ENCODE measurements at regions not wholly inside any gene's neighbourhood (a gene's known extent, or its start where the extent isn't known, plus 50 kb on each side); places are given as distances from the start of the nearest gene placed in this dataset.

DNA sequence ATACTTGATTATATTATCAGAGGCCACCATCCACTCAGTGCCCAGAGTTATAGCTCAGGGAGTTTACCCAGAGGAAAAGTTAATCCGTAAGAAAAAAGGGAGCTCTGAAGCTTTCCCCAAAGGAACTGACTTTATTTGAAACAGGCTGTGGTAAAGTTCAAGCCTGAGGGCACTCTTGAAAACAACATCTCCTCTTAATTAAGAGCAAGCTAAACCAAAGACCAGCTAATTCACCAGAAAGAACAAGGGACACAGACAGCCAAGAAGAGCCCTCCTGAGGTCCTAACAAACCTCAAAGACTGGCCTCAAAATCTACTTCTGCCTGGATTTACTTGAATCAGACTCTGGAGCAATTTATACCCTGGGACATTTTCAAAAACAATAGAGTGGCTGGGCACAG lies 159.6 kb upstream of the CHST15 start (continued):
- no peak for TF ChIP-seq CHD2 (IDR thresholded peaks at IDR 0.05; ENCODE audit: borderline replicate concordance, low read depth, low read length)
- TF ChIP-seq GABPA (IDR thresholded peaks at IDR 0.05; ENCODE audit: low read depth), result no peak
- TF ChIP-seq TCF7 (IDR thresholded peaks at IDR 0.05; ENCODE audit: borderline replicate concordance), result no peak

- POLR2A ChIA-PET, result interaction anchor here (1.5 kb wide), 1 partner anchor 34 kb away, joined by 4 read pairs; no protein-coding TSS in a partner anchor
- intact Hi-C loops (cut with micrococcal nuclease; ENCODE audit: unreplicated experiment) (loop anchor here (5.0 to 10.0 kb wide), 2 partner anchors 35 to 133 kb away; no protein-coding TSS in a partner anchor), in situ Hi-C loops (cut with MboI) (no loop called here)
- Histone ChIP-seq H3K36me3 (ENCODE audit: control insufficient read depth in 2 of 2, insufficient read depth in 2 of 2, low read length in 1 of 2) (no peaks in the 10 kb centered on the region), H3K9me3 (replicated peaks; ENCODE audit: control insufficient read depth, insufficient read depth, low read length) (peaks cover 2% of the 10 kb centered on the region; the same call in 2 of the 3 replicates), H3K4me2 (ENCODE audit: control insufficient read depth, insufficient read depth) (peak overlapping the region; percentile 69; the same call in 1 of the 2 replicates), H3K4me1 (ENCODE audit: control insufficient read depth, insufficient read depth, low read length) (peaks cover 45% of the 10 kb centered on the region), H3K9ac (ENCODE audit: control insufficient read depth, insufficient read depth, low read length) (no peak overlapping the region), H2AFZ (ENCODE audit: control insufficient read depth, low read depth, low read length) (no peak overlapping the region), H4K20me1 (ENCODE audit: control insufficient read depth, insufficient read depth) (no peaks in the 10 kb centered on the region), H3K79me2 (ENCODE audit: control insufficient read depth, insufficient read depth, low read length) (no peaks in the 10 kb centered on the region), H3K27me3 (replicated peaks in 1 of 2; ENCODE audit: control insufficient read depth in 2 of 2, insufficient read depth in 2 of 2, low read length in 1 of 2) (no peaks in the 10 kb centered on the region), H3K27ac (ENCODE audit: control insufficient read depth, insufficient read depth) (0 out of 2 replicates have a peak overlapping the region, but pooled peaks have one; percentile 17), H3K4me3 (0 out of 2 replicates have a peak overlapping the region, but pooled peaks have one; percentile 2)
- no TSS peak for BruUV-seq (replicated peaks)
- CTCF ChIA-PET, result interaction anchor here (0.6 to 2.3 kb wide), 10 partner anchors 13 to 257 kb away, joined by 3 to 8 read pairs (median 4); partner anchors contain the start of gene LHPP
- WGBS (ENCODE audit: insufficient coverage, insufficient replicate concordance, low lambda C conversion rate, missing lambda C conversion rate), result 82% methylated on average over 8 of the region's 8 CpGs
- RAD21 ChIA-PET (ENCODE audit: unreplicated experiment), result interaction anchor here (1.0 to 2.8 kb wide), 6 partner anchors 31 to 258 kb away, joined by 3 to 13 read pairs (median 5); no protein-coding TSS in a partner anchor
- FAIRE-seq, result no peak
- no peak for DNase-seq (ENCODE audit: low read depth, low spot score)
- ATAC-seq, result no peak
- SMC1A ChIA-PET (ENCODE audit: uncharacterized antibody, unreplicated experiment), result interaction anchor here (1.0 to 3.8 kb wide), 10 partner anchors 9 to 256 kb away, joined by 3 to 23 read pairs (median 6); no protein-coding TSS in a partner anchor
- no peak for TF ChIP-seq NR2C2 (IDR thresholded peaks at IDR 0.05; ENCODE audit: borderline replicate concordance, control insufficient read depth, insufficient read length, low read depth)
- TF ChIP-seq CHD1 (IDR thresholded peaks at IDR 0.05; ENCODE audit: low read depth, low read length), result no peak
- no peak for TF ChIP-seq NFIC (IDR thresholded peaks at IDR 0.05; ENCODE audit: low read depth, low read length)
- TF ChIP-seq FOS (IDR thresholded peaks at IDR 0.05; ENCODE audit: borderline replicate concordance, extremely low read depth, insufficient read length), result no peak
- no peak for TF ChIP-seq LARP7 (IDR thresholded peaks at IDR 0.05)
- TF ChIP-seq, protein P1, sequence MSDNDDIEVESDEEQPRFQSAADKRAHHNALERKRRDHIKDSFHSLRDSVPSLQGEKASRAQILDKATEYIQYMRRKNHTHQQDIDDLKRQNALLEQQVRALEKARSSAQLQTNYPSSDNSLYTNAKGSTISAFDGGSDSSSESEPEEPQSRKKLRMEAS (IDR thresholded peaks at IDR 0.05; ENCODE audit: low read depth, low read length), result no peak
- TF ChIP-seq, protein P2, sequence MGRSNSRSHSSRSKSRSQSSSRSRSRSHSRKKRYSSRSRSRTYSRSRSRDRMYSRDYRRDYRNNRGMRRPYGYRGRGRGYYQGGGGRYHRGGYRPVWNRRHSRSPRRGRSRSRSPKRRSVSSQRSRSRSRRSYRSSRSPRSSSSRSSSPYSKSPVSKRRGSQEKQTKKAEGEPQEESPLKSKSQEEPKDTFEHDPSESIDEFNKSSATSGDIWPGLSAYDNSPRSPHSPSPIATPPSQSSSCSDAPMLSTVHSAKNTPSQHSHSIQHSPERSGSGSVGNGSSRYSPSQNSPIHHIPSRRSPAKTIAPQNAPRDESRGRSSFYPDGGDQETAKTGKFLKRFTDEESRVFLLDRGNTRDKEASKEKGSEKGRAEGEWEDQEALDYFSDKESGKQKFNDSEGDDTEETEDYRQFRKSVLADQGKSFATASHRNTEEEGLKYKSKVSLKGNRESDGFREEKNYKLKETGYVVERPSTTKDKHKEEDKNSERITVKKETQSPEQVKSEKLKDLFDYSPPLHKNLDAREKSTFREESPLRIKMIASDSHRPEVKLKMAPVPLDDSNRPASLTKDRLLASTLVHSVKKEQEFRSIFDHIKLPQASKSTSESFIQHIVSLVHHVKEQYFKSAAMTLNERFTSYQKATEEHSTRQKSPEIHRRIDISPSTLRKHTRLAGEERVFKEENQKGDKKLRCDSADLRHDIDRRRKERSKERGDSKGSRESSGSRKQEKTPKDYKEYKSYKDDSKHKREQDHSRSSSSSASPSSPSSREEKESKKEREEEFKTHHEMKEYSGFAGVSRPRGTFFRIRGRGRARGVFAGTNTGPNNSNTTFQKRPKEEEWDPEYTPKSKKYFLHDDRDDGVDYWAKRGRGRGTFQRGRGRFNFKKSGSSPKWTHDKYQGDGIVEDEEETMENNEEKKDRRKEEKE (IDR thresholded peaks at IDR 0.05), result no peak
- TF ChIP-seq, protein P3, sequence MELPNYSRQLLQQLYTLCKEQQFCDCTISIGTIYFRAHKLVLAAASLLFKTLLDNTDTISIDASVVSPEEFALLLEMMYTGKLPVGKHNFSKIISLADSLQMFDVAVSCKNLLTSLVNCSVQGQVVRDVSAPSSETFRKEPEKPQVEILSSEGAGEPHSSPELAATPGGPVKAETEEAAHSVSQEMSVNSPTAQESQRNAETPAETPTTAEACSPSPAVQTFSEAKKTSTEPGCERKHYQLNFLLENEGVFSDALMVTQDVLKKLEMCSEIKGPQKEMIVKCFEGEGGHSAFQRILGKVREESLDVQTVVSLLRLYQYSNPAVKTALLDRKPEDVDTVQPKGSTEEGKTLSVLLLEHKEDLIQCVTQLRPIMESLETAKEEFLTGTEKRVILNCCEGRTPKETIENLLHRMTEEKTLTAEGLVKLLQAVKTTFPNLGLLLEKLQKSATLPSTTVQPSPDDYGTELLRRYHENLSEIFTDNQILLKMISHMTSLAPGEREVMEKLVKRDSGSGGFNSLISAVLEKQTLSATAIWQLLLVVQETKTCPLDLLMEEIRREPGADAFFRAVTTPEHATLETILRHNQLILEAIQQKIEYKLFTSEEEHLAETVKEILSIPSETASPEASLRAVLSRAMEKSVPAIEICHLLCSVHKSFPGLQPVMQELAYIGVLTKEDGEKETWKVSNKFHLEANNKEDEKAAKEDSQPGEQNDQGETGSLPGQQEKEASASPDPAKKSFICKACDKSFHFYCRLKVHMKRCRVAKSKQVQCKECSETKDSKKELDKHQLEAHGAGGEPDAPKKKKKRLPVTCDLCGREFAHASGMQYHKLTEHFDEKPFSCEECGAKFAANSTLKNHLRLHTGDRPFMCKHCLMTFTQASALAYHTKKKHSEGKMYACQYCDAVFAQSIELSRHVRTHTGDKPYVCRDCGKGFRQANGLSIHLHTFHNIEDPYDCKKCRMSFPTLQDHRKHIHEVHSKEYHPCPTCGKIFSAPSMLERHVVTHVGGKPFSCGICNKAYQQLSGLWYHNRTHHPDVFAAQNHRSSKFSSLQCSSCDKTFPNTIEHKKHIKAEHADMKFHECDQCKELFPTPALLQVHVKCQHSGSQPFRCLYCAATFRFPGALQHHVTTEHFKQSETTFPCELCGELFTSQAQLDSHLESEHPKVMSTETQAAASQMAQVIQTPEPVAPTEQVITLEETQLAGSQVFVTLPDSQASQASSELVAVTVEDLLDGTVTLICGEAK (IDR thresholded peaks at IDR 0.05; ENCODE audit: borderline replicate concordance), result no peak
- TF ChIP-seq SMARCA5 (IDR thresholded peaks at IDR 0.05), result no peak
- no peak for TF ChIP-seq ZNF622 (IDR thresholded peaks at IDR 0.05)
- no peak for TF ChIP-seq KAT2A (conservative IDR thresholded peaks at IDR 0.05; ENCODE audit: control insufficient read depth, low read depth, low read length)
These were observed 158.8 kb upstream of the CHST15 start for GRCh38 chr10:124252097-124252715.

All from GM12878 (cell line).